SK-N-SH treated with all-trans-retinoic acid at 6 μM for 48 hours (cell line): ENCODE measurements at regions not wholly inside any gene's neighbourhood (a gene's known extent, or its start where the extent isn't known, plus 50 kb on each side); places are given as distances from the start of the nearest gene placed in this dataset.

Experiments
- ATAC-seq: fragments of 200-7000 bp; cut with Tn5 transposase; 3 replicates; pipeline ENCODE4 v1.9.1; 2020; ENCODE audit warnings: mild to moderate bottlenecking, moderate library complexity
- ARNTL ChIP-seq: fragments of 450-650 bp; formaldehyde crosslinking; IDR thresholded peaks from 2 replicates; pipeline ENCODE4 v1.5.0; 2020; ENCODE audit warnings: low read depth, mild to moderate bottlenecking, moderate library complexity, borderline replicate concordance
- BACH2 ChIP-seq: fragments of 250-450 bp; sonication (Bioruptor Pico); IDR thresholded peaks from 2 replicates; pipeline ENCODE4 v1.9.0; 2021; ENCODE audit warnings: mild to moderate bottlenecking, borderline replicate concordance
- CSDC2 ChIP-seq: fragments of 250-450 bp; sonication (Bioruptor Pico); IDR thresholded peaks from 2 replicates; pipeline ENCODE4 v1.5.0; 2020; ENCODE audit warnings: mild to moderate bottlenecking, moderate library complexity
- ESRRG ChIP-seq: fragments of 250-450 bp; sonication (Bioruptor Pico); IDR thresholded peaks from 2 replicates; pipeline ENCODE4 v1.6.1; 2021; ENCODE audit warnings: mild to moderate bottlenecking
- GLIS3 ChIP-seq: fragments of 250-450 bp; sonication (Bioruptor Pico); IDR thresholded peaks from 2 replicates; pipeline ENCODE4 v1.5.0; 2020; ENCODE audit warnings: mild to moderate bottlenecking, moderate library complexity
- ISL1 ChIP-seq: fragments of 250-450 bp; sonication (Bioruptor Pico); IDR thresholded peaks from 2 replicates; pipeline ENCODE4 v2.1.2; 2022; ENCODE audit warnings: mild to moderate bottlenecking, moderate library complexity
- OSR1 ChIP-seq: fragments of 250-450 bp; sonication (Bioruptor Pico); IDR thresholded peaks from 2 replicates; pipeline ENCODE4 v1.8.0; 2022; ENCODE audit warnings: moderate library complexity, mild to moderate bottlenecking, inconsistent platforms
- PPARA ChIP-seq: fragments of 250-450 bp; sonication (Bioruptor Pico); IDR thresholded peaks from 2 replicates; pipeline ENCODE4 v1.5.0; 2020; ENCODE audit warnings: mild to moderate bottlenecking, borderline replicate concordance
- RARB ChIP-seq: fragments of 250-450 bp; sonication (Bioruptor Pico); IDR thresholded peaks from 2 replicates; pipeline ENCODE4 v1.8.0; 2021; ENCODE audit warnings: mild to moderate bottlenecking, moderate library complexity
- SNAI2 ChIP-seq: fragments of 250-450 bp; sonication (Bioruptor Pico); IDR thresholded peaks from 2 replicates; pipeline ENCODE4 v1.5.0; 2020; ENCODE audit warnings: mild to moderate bottlenecking, moderate library complexity
- TOX ChIP-seq: fragments of 250-450 bp; sonication (Bioruptor Pico); IDR thresholded peaks from 2 replicates; pipeline ENCODE4 v1.8.0; 2021; ENCODE audit warnings: mild to moderate bottlenecking, moderate library complexity, borderline replicate concordance
- ZC3H10 ChIP-seq: fragments of 250-450 bp; sonication (Bioruptor Pico); IDR thresholded peaks from 2 replicates; pipeline ENCODE4 v1.5.1; 2021; ENCODE audit warnings: mild to moderate bottlenecking, moderate library complexity
- ZFP3 ChIP-seq: fragments of 250-450 bp; sonication (Bioruptor Pico); IDR thresholded peaks from 2 replicates; pipeline ENCODE4 v1.5.0; 2020; ENCODE audit warnings: mild to moderate bottlenecking, moderate library complexity
- ZFP30 ChIP-seq: fragments of 450-650 bp; formaldehyde crosslinking; IDR thresholded peaks from 2 replicates; pipeline ENCODE4 v1.5.0; 2022; ENCODE audit warnings: mild to moderate bottlenecking, moderate library complexity
- ZNF565 ChIP-seq: fragments of 450-650 bp; formaldehyde crosslinking; conservative IDR thresholded peaks from 2 replicates; pipeline ENCODE4 v1.5.0; 2020; ENCODE audit warnings: low read depth, mild to moderate bottlenecking, moderate library complexity
- ZNF70 ChIP-seq: fragments of 450-650 bp; formaldehyde crosslinking; IDR thresholded peaks from 2 replicates; pipeline ENCODE4 v1.5.0; 2020; ENCODE audit warnings: mild to moderate bottlenecking, moderate library complexity
- ZNF8 ChIP-seq: fragments of 450-650 bp; formaldehyde crosslinking; IDR thresholded peaks from 2 replicates; pipeline ENCODE4 v1.5.0; 2020; ENCODE audit warnings: mild to moderate bottlenecking, moderate library complexity
- TF ChIP-seq, protein P1 (sequence below): fragments of 250-450 bp; sonication (Bioruptor Pico); IDR thresholded peaks from 2 replicates; pipeline ENCODE4 v1.5.1; 2020; ENCODE audit warnings: low read depth, mild to moderate bottlenecking, moderate library complexity
- TF ChIP-seq, protein P2 (sequence below): fragments of 250-450 bp; sonication (Bioruptor Pico); IDR thresholded peaks from 2 replicates; pipeline ENCODE4 v1.8.0; 2021; ENCODE audit warnings: low read depth, mild to moderate bottlenecking, moderate library complexity, borderline replicate concordance
- TF ChIP-seq, protein P3 (sequence below): fragments of 250-450 bp; sonication (Bioruptor Pico); IDR thresholded peaks from 2 replicates; pipeline ENCODE4 v1.5.0; 2020; ENCODE audit warnings: mild to moderate bottlenecking, moderate library complexity

DNA sequence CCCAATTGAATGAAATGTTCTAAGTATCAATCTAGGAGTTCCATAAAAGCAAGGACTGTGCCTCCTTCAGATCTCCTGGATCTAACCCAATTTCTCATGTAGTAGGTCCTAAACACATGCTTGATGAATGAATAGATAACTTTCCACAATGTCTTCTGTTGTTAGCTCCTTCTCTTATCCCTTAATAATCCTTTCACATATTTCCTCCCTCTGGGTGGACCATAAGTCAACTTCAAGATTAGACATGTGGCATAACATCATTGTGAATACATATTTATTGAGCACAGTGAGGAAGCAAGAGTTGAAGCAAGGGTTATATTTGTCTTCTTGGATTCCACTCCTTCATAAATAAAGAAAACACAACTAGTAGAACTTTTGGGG lies 108.6 kb upstream of the EGFLAM start:
- ATAC-seq, result no peak
- TF ChIP-seq ZC3H10, result no peak
- no peak for TF ChIP-seq ESRRG
- TF ChIP-seq CSDC2 (CRISPR knock-in tag), result no peak
- no peak for TF ChIP-seq PPARA (CRISPR knock-in tag)
- TF ChIP-seq ZNF8 (CRISPR knock-in tag), result no peak
- no peak for TF ChIP-seq ARNTL (CRISPR knock-in tag)
- TF ChIP-seq, protein P1, sequence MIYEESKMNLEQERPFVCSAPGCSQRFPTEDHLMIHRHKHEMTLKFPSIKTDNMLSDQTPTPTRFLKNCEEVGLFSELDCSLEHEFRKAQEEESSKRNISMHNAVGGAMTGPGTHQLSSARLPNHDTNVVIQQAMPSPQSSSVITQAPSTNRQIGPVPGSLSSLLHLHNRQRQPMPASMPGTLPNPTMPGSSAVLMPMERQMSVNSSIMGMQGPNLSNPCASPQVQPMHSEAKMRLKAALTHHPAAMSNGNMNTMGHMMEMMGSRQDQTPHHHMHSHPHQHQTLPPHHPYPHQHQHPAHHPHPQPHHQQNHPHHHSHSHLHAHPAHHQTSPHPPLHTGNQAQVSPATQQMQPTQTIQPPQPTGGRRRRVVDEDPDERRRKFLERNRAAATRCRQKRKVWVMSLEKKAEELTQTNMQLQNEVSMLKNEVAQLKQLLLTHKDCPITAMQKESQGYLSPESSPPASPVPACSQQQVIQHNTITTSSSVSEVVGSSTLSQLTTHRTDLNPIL (CRISPR knock-in tag), result no peak
- no peak for TF ChIP-seq RARB (CRISPR knock-in tag)
- no peak for TF ChIP-seq ZFP3
- TF ChIP-seq, protein P2, sequence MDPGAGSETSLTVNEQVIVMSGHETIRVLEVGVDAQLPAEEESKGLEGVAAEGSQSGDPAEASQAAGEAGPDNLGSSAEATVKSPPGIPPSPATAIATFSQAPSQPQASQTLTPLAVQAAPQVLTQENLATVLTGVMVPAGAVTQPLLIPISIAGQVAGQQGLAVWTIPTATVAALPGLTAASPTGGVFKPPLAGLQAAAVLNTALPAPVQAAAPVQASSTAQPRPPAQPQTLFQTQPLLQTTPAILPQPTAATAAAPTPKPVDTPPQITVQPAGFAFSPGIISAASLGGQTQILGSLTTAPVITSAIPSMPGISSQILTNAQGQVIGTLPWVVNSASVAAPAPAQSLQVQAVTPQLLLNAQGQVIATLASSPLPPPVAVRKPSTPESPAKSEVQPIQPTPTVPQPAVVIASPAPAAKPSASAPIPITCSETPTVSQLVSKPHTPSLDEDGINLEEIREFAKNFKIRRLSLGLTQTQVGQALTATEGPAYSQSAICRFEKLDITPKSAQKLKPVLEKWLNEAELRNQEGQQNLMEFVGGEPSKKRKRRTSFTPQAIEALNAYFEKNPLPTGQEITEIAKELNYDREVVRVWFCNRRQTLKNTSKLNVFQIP (CRISPR knock-in tag), result no peak
- no peak for TF ChIP-seq BACH2
- TF ChIP-seq SNAI2 (CRISPR knock-in tag), result no peak
- no peak for TF ChIP-seq ZNF565
- TF ChIP-seq, all 23 proteins: peak for 0

DNA sequence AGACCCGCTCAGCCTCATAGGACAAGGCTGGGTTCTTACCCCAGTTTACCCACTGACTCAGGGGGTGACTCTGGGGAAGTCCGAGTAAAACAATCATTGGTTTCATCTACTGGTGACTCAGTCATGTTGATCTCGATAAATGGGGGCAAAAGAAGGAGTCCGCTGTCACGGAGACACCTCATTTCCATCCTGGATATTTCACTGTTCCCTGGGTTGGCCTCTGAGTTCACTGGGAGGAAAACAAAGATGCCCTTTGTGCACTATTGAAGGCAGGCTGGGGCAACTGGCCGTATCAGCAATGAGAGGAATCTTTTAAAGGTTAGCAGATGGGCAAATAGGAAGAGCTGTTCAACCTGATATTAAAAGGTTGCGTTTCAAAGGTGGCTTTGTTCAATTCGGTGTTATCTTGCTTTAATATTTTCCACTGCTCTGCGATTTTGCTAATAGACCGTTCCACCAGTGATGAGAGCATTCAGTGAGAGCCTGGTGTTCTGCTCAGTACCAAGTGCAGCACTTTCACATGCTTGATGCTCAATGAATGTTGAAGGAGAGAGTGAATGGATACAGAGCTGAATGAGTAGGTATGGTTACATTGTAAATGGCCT lies 110.2 kb upstream of the EGFLAM start:
- TF ChIP-seq ZNF565 (no peak), ZNF70 (CRISPR knock-in tag) (no peak), OSR1 (CRISPR knock-in tag) (no peak), TOX (CRISPR knock-in tag) (no peak), BACH2 (no peak), ISL1 (no peak), ZC3H10 (no peak), GLIS3 (CRISPR knock-in tag) (no peak), ZFP30 (CRISPR knock-in tag) (no peak), PPARA (CRISPR knock-in tag) (no peak), ESRRG (no peak), ZNF8 (CRISPR knock-in tag) (no peak), ARNTL (CRISPR knock-in tag) (no peak)
- TF ChIP-seq, protein P3, sequence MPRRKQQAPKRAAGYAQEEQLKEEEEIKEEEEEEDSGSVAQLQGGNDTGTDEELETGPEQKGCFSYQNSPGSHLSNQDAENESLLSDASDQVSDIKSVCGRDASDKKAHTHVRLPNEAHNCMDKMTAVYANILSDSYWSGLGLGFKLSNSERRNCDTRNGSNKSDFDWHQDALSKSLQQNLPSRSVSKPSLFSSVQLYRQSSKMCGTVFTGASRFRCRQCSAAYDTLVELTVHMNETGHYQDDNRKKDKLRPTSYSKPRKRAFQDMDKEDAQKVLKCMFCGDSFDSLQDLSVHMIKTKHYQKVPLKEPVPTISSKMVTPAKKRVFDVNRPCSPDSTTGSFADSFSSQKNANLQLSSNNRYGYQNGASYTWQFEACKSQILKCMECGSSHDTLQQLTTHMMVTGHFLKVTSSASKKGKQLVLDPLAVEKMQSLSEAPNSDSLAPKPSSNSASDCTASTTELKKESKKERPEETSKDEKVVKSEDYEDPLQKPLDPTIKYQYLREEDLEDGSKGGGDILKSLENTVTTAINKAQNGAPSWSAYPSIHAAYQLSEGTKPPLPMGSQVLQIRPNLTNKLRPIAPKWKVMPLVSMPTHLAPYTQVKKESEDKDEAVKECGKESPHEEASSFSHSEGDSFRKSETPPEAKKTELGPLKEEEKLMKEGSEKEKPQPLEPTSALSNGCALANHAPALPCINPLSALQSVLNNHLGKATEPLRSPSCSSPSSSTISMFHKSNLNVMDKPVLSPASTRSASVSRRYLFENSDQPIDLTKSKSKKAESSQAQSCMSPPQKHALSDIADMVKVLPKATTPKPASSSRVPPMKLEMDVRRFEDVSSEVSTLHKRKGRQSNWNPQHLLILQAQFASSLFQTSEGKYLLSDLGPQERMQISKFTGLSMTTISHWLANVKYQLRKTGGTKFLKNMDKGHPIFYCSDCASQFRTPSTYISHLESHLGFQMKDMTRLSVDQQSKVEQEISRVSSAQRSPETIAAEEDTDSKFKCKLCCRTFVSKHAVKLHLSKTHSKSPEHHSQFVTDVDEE (CRISPR knock-in tag), result no peak
- TF ChIP-seq, protein P1 (CRISPR knock-in tag), result no peak
- TF ChIP-seq, protein P2 (CRISPR knock-in tag), result no peak
- ATAC-seq, result no peak

DNA sequence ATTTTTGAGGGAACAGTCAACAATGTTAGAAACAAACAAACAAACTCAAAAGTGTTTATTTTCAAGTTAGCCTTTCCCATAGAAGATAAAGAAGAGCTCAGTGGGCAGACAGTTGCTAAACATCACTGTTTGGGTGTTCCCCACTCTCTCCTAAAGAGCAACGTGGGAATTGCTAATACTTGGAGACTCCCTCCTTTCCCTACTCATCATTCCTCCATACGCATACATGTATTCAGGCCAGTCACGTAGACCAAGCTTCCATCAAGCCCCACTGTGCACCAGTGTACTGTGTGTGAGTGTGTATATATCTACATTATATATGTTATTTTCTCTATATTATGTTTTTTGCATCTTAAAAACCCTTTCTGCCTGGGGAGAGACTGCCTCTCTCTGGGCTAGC lies 115.0 kb upstream of the EGFLAM start:
- no peak for TF ChIP-seq GLIS3 (CRISPR knock-in tag)
- ATAC-seq, result no peak

DNA sequence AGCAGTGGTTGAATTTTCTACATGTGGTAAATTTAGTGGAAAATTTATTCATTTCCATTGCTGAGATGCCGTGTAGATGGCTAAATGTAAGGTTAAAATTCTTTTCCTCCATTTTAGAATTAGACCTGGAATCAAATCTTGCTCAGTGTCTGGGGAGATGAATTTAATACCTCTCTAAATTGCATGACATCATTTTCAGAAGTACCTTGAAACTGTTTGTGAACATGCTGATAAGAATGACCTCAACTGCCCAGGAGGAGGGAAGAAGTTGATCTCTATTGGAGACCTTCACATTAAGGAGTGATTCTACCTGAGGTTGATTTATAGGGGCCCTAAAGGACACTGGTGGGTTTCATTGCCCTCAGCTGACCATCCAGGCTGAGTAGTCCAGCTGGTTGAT lies 116.7 kb upstream of the EGFLAM start:
- TF ChIP-seq RARB (CRISPR knock-in tag) (no peak), SNAI2 (CRISPR knock-in tag) (no peak), TOX (CRISPR knock-in tag) (no peak), ISL1 (no peak)
- TF ChIP-seq, protein P3 (CRISPR knock-in tag), result no peak
- TF ChIP-seq, protein P1 (CRISPR knock-in tag), result no peak
- ATAC-seq, result no peak
